T-helper 9 cell (primary cell): ENCODE measurements at regions not wholly inside any gene's neighbourhood (a gene's known extent, or its start where the extent isn't known, plus 50 kb on each side); places are given as distances from the start of the nearest gene placed in this dataset.

Experiments used
- DNase-seq: peaks from one replicate; pipeline ENCODE4 v3.0.0-alpha.2; 2020

DNA sequence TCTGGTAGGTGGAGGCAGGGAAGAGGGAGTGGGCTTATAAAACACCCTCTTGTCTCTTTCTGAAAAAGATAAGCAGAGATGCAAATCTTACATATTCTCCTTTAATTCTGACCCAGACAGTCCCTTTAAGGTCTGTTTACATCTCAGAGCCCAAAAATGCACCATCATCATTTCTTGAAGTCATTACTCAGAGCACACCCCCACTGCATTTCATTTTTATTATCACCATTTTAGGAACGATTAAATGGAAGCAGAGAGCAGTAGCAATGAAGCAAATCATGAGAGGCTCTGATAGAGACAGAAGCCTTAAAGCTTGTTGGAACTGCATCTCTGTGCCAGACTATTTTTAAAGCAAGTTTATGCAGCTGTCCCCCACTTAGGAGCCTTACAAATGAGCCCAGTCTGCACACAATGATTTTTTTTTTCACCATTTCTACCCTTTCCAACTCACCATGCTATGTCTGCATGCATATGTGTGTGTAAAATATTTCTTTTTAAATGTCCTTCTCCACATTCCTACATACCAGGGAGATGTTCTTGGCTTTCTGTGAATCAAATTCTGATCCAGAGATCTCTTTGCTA lies 311.0 kb downstream of the GRIN2B start:
- no peak for DNase-seq

- DNase-seq = no peak
These were observed 312.5 kb downstream of the GRIN2B start for GRCh38 chr12:13668880-13669279.

- DNase-seq = no peak
These were observed 314.6 kb downstream of the GRIN2B start for GRCh38 chr12:13666806-13667205.

DNA sequence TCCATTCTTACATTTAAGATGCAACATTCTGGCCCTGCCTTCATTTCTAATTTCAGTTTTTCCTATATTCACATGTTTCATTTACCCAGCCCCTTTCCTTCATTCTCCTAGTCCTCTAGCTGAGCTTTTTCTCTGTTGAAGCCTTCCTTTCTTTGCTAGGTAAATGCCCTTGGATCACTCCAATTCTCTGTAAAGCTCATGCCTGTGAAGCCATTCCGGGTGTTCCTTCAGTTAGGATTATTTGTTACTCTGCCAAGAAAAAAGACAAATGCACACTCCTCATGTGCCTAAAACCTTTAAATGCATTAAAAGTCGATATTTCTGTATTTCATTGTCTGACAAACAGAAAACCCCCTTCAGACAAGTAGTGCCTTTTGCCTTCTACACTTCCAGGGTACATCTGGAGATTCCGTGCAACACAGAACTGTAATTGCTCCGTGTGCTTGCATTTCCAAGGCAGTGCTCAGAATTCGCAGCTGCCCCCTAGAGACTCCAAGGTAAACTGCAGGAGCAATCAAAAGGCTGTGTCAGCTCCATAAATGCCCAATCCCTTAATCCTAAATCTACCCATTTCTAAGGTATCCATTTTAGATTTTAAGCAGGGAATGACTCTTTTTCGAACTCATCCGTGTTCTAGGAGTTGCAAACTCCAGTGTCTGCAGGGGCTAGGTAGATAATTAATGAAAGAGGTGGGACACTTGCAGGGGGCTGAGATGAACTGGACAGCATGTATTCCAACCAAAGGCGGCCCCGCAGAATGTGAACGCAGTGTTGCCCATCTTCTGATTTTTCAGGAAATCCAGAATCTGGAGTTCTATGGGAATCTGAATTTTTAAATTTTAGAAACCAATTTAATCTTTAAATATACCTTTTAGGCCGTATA lies 320.2 kb downstream of the GRIN2B start:
- no peak for DNase-seq

DNA sequence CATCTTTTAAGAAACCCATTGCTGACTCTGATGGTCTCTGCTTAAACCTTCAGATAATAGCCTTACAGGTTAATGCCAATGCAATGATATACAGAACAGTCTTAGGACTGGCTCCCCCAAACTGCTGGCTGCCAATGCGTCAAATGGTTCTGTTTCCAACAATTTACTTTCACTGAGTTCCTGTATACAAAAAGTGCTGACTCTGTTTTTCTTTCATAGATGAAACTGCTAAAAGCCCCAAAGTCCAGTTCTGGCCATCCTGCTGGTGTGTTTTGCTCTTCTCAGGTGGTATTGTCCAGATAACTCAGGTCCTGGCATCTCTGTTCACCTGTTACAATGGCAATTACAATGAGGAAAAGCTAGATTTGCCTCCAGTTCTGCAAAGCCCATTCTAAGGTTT lies 326.9 kb downstream of the GRIN2B start:
- no peak for DNase-seq

- no peak for DNase-seq
These were observed 329.3 kb downstream of the GRIN2B start for GRCh38 chr12:13652105-13652504.

DNA sequence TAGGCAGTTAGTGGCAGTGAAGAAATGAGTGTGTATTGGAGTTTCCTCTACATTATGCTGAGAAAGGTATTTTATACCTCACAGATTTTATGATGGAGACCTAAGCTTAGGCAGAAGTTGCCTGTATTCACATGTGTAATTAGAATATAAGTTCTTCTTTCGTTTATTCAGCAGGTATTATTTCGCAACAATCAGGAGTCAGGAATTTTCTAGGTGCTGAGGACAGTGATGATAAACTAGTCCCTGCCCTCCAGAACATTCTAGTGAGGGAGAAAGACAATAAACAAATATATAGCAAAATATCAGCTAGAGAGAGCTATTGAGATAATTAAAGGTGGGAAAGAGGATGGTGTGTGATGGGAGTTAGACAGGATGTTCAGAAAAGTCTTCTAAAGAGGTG lies 345.7 kb downstream of the GRIN2B start:
- no peak for DNase-seq

DNA sequence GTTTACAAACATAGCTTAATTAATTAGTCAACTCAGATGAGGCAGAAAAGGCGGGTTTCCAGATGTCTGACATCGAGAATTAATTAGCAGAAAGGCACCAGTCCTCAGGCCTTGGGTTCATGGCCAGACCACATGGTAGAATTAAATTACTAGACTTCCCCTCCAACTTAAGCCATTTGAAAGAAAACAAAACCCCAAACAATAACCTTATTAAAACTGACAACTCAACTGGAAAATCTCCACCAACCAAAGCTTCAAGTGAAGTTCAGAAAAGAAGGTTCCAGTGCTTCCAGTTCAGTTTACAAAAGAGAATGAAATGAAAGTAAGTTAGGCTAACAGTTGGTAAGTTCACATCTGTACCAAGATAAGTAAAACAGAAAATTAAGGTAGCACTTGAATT lies 349.5 kb downstream of the GRIN2B start:
- DNase-seq = no peak

- no peak for DNase-seq
These were observed 351.0 kb downstream of the GRIN2B start for GRCh38 chr12:13630354-13630753.

DNA sequence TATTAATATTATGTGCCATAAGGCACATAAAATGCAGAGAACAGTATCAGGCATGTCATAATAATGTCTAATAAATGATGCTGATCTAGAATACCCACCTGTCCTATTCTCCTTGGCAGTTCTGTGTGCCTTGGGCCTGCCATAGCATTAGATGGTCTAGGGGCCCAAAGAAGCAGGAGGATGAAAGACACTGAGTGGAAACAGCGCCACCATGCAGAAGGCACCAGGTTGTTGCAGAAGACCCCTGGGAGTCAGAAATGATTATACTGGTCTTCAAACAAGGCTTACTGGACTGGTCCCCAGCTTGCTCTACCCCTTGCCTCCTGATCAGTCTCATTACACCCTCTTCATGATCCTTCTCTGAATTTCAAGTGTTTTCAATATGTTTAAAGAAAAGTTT lies 353.3 kb downstream of the GRIN2B start:
- no peak for DNase-seq

DNA sequence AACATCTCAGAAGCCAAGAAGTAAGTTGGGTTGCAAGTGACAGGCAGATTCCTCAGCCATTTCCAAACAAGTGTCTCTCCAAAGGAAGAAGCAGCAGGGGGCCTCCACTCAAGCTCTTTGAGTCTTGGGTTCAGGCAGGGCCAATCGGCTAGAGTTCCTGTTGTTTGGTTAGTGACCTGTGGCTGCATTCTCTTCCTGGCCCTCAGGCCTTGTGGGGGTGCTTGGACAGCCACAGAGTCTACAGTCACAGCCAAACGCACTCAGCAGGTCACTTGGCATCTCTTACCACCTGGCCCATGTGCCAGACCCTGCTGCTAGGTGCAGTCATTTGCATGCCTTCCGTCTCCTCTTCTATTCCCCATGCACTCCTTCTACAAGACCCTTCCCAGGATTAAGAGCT lies 353.9 kb downstream of the GRIN2B start:
- no peak for DNase-seq

DNA sequence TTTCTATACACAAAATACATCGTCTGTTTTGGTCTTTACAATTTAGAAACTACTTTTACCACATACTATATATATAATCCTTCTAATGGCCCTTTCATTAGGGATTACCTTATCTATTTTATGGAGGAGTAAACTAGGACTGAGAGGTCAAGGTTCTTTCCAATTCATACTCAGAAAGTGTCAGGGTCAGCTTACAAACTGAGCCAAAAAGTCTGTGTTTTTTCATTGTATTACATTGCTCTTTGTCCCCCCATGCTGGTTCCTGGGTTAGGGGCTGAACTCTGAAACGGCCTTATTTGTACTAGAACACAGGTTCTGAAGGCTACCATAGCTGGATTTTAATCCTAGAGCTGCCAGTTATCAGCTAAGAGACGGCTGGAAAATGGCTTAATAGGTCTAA lies 368.1 kb downstream of the GRIN2B start:
- no peak for DNase-seq

GRCh38 chr12:13609894-13610679 lies 371.3 kb downstream of the GRIN2B start:
- DNase-seq = no peak

GRCh38 chr12:13606290-13606689 lies 375.1 kb downstream of the GRIN2B start:
- no peak for DNase-seq

DNA sequence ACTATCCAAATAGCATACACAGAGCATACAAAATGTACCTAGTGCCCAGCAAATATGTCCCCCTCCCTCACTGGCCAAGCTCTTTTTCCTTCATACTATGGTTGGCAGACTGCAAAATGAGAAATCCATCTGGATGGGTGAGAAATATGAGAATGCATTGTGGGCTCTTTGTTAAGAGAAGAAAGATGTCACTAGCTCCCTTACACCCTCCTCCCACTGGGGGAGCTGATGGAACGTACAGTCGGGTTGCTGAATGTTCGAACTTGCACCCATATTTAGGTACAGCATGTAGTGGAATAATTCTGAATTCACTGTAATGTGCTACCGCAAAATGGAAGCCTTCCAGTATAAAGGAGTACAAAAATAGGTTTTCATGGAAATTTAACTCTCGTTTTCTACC lies 377.4 kb downstream of the GRIN2B start:
- no peak for DNase-seq

DNA sequence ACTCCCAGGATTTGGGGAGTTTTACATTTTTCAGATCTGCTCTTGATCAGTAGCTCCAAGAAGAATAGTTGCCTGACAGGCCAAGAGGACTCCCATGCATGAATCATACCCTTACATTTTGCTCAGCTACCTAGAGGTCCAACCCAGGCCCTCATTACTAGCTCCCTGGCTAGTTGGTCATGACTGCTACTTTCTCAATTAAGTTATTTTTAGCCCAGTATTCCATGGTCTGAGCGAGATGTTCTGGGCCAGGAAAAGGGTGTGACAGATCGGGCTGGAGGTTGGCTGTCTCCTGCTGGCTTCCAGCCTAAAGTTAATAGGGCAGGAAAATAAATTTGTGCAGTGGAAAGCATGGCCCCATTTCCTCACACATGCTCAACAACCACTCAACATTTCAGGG lies 379.2 kb downstream of the GRIN2B start:
- no peak for DNase-seq

- DNase-seq = no peak
These were observed 382.2 kb downstream of the GRIN2B start for GRCh38 chr12:13599176-13599575.

DNA sequence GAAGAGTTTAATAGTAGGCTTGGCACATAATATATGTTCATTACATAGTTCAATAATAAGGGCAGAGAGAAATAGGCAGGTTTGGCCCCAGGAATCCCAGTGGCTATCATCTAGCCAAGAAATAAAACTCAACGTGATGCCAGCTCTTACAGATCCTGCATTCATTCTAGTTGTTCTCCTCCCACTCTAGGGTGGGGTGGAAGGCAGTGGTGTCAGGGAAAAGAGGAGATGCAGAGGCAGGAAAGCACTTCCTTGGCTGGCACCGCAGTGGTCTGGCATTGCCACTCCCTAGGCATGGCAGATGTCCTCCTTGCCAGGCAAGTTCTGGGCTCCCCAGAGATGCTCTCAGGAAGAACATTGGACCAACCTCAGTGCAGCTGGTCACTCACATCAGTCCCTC lies 383.6 kb downstream of the GRIN2B start:
- DNase-seq = no peak

DNA sequence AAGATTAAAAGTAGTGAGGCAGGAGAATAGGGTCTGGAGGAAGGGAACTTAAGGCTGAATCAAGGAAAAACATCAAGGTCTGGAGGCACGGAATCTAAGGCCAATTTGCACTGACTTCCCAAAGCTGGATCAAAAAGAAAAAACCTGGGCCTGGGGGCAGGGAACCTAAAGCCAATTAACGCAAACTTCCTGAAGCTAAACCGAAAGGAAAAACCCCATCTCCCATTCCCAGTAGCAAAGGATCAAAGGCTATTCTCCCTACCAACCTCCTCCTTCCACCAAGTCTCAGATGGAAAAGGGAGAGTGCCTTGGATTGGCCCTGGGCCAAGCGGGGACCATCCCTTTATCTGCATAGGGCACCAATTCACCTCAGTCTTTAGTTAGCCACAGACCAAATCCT lies 384.2 kb downstream of the GRIN2B start:
- DNase-seq = no peak

DNA sequence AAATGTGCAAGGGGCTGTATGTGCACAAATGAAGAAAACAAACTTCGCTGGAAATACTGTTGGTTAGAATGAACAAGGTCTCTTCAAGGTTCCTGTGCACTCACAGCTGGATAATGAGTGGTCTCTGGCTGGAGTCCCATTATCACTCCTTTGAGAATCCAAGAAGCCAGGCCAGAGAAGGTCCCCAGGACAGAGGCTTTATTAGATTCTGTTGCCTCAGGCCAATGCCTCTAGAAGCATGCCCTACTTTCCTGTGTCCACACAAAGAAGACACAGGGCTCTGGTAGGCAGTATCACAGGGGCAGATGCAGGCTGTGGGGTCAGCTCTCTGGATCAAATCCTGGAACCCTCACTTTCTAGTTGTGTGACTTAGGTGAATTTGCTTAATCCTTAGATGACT lies 384.7 kb downstream of the GRIN2B start:
- DNase-seq = no peak

- DNase-seq = no peak
These were observed 385.6 kb downstream of the GRIN2B start for GRCh38 chr12:13595536-13596443.

DNA sequence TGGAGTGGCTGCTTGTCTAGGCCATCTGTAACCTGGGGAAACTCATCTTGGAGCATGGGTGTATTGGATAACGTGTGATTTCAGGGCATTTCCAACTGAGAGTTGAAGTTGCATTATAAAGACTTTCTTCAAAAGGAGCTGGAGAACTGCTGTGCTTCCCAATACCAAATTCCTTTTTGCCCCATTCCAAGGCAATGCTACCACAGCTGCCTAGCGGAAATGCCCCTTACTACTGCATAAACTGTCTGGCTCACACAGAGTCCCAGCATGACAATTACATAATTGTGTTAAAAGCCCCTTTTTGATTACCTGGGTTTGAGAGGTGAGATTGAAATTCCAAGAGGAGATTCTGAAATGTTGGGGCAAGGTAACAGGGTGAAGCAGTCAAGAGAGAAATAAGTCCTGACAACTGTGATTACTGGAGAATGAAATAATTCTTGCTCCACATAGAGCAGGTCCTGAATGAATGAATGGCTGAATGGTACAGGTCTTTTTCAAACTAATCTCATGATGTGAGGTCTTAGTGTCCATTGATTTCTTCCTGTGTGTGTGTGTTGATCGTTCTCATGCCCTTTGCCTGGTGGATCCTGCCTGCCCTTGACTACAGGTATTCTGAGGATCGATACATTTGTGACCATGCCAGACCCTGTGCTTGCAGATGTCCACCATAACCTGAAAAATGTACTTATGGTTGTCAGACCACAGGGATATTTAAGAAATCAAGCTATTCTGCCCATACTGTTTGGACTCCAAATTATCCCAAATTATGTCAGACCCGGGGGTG lies 386.5 kb downstream of the GRIN2B start:
- no peak for DNase-seq
